CD4-positive, alpha-beta T cell treated with Interleukin-10 for 1 hour (primary cell): ENCODE measurements at regions not wholly inside any gene's neighbourhood (a gene's known extent, or its start where the extent isn't known, plus 50 kb on each side); places are given as distances from the start of the nearest gene placed in this dataset.
"Not testable (repeated sequence)": the region's sequence is repeated elsewhere in the genome, so short reads cannot be mapped to it uniquely, and the experiment has no call there.

Experiments
- DNase-seq: peaks from one replicate; pipeline ENCODE4 v3.0.0-alpha.2; 2020

- DNase-seq: no peak
Observed at GRCh38 chr11:15300341-15300740, 185.6 kb downstream of the INSC start.

GRCh38 chr11:15307619-15308024 lies 192.9 kb downstream of the INSC start:
- DNase-seq: no peak

GRCh38 chr11:15308840-15309239 lies 194.1 kb downstream of the INSC start:
- DNase-seq: no peak

- DNase-seq: no peak
Observed at GRCh38 chr11:15309296-15309695, 194.6 kb downstream of the INSC start.

- no peak for DNase-seq
Observed at GRCh38 chr11:15313862-15314261, 199.1 kb downstream of the INSC start.

- no peak for DNase-seq
Observed at GRCh38 chr11:15318814-15319213, 204.1 kb downstream of the INSC start.

- no peak for DNase-seq
Observed at GRCh38 chr11:15326520-15326919, 211.8 kb downstream of the INSC start.

- DNase-seq: no peak
Observed at GRCh38 chr11:15327786-15328231, 213.1 kb downstream of the INSC start.

- no peak for DNase-seq
Observed at GRCh38 chr11:15333407-15333806, 218.7 kb downstream of the INSC start.

- no peak for DNase-seq
Observed at GRCh38 chr11:15334766-15335165, 220.0 kb downstream of the INSC start.

GRCh38 chr11:15336021-15336420 lies 221.3 kb downstream of the INSC start:
- no peak for DNase-seq

GRCh38 chr11:15339302-15339701 lies 224.6 kb downstream of the INSC start:
- DNase-seq: no peak

- no peak for DNase-seq
Observed at GRCh38 chr11:15341587-15341986, 226.9 kb downstream of the INSC start.

GRCh38 chr11:15342163-15342562 lies 227.4 kb downstream of the INSC start:
- no peak for DNase-seq

- no peak for DNase-seq
Observed at GRCh38 chr11:15346907-15347306, 232.2 kb downstream of the INSC start.

GRCh38 chr11:15347969-15348734 lies 233.4 kb downstream of the INSC start:
- no peak for DNase-seq

- no peak for DNase-seq
Observed at GRCh38 chr11:15349413-15349812, 234.7 kb downstream of the INSC start.

GRCh38 chr11:15361316-15361715 lies 246.6 kb downstream of the INSC start:
- DNase-seq: no peak

GRCh38 chr11:15365286-15365685 lies 250.6 kb downstream of the INSC start:
- not testable (repeated sequence) for DNase-seq

- no peak for DNase-seq
Observed at GRCh38 chr11:15367695-15368094, 253.0 kb downstream of the INSC start.

- no peak for DNase-seq
Observed at GRCh38 chr11:15370495-15371147, 255.9 kb downstream of the INSC start.

GRCh38 chr11:15371533-15371932 lies 256.8 kb downstream of the INSC start:
- no peak for DNase-seq

GRCh38 chr11:15374418-15374817 lies 259.7 kb downstream of the INSC start:
- no peak for DNase-seq

GRCh38 chr11:15378941-15379340 lies 264.2 kb downstream of the INSC start:
- DNase-seq: no peak

GRCh38 chr11:15379483-15379882 lies 264.8 kb downstream of the INSC start:
- no peak for DNase-seq
